ENCODE measurements at regions not wholly inside any gene's neighbourhood (a gene's known extent, or its start where the extent isn't known, plus 50 kb on each side); places are given as distances from the start of the nearest gene placed in this dataset.

- TF ChIP-seq EZH2 (IDR thresholded peaks at IDR 0.05; ENCODE audit: borderline replicate concordance, low read length), result no peak
- no peak for TF ChIP-seq CTCF (conservative IDR thresholded peaks at IDR 0.05 in 1 of 2, IDR thresholded peaks at IDR 0.05 in 1 of 2; ENCODE audit: extremely low read depth in 1 of 2, insufficient read depth in 1 of 2, low read depth in 1 of 2, low read length in 2 of 2)
These were observed 160.4 kb upstream of the EPHA3 start for GRCh38 chr3:88947013-88947412.

Measured in mammary epithelial cell (primary cell).